ENCODE measurements at regions not wholly inside any gene's neighbourhood (a gene's known extent, or its start where the extent isn't known, plus 50 kb on each side); places are given as distances from the start of the nearest gene placed in this dataset.
"Not testable (repeated sequence)": the region's sequence is repeated elsewhere in the genome, so short reads cannot be mapped to it uniquely, and the experiment has no call there.

- TF ChIP-seq, protein P1, sequence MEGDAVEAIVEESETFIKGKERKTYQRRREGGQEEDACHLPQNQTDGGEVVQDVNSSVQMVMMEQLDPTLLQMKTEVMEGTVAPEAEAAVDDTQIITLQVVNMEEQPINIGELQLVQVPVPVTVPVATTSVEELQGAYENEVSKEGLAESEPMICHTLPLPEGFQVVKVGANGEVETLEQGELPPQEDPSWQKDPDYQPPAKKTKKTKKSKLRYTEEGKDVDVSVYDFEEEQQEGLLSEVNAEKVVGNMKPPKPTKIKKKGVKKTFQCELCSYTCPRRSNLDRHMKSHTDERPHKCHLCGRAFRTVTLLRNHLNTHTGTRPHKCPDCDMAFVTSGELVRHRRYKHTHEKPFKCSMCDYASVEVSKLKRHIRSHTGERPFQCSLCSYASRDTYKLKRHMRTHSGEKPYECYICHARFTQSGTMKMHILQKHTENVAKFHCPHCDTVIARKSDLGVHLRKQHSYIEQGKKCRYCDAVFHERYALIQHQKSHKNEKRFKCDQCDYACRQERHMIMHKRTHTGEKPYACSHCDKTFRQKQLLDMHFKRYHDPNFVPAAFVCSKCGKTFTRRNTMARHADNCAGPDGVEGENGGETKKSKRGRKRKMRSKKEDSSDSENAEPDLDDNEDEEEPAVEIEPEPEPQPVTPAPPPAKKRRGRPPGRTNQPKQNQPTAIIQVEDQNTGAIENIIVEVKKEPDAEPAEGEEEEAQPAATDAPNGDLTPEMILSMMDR (IDR thresholded peaks at IDR 0.05; ENCODE audit: low read depth, low read length): no peak
Observed at GRCh38 chr5:66281294-66281693, 137.2 kb downstream of the SREK1 start.

DNA sequence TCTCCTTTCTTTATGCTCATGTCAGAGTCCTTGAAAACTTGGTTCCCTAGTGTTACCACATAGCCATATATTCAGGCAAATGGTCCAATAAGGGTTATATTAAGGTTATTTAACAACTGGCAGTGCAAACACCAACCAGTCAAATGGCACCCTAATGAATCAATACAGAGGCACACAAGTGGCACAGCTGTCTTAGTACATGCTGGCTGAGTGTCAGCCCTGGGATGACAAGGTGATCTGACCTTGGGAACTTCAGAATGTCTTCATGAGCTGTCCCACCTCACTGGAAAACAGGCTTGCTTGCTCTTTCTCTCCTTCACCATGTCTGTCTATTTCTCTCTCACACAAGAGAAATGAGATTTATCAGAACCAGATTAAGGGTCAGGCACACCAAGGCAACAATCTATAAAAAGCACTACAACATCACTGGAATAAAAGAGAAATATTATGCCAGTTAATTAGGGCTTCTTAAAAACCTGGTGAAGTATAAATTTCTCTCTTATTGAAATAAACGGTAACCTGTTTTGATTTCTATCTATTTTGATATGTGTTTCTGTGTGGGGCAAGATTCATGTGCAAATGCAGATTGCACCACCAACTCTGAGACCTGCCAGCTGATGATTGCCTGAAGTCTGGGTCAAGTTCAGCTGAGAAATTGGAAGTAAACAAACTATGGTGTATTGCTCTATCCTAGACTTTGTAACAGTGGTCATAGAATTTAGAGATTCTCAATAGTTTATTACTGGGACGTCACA is 140.7 kb downstream of the SREK1 start:
- TF ChIP-seq, protein P1 (IDR thresholded peaks at IDR 0.05; ENCODE audit: low read depth, low read length): no peak
- no peak for DNase-seq (ENCODE audit: extremely low read depth, low read depth)

More at GRCh38 chr5:66281294-66281693, 137.2 kb downstream of the SREK1 start:
- DNase-seq (ENCODE audit: extremely low read depth, low read depth): no peak

DNA sequence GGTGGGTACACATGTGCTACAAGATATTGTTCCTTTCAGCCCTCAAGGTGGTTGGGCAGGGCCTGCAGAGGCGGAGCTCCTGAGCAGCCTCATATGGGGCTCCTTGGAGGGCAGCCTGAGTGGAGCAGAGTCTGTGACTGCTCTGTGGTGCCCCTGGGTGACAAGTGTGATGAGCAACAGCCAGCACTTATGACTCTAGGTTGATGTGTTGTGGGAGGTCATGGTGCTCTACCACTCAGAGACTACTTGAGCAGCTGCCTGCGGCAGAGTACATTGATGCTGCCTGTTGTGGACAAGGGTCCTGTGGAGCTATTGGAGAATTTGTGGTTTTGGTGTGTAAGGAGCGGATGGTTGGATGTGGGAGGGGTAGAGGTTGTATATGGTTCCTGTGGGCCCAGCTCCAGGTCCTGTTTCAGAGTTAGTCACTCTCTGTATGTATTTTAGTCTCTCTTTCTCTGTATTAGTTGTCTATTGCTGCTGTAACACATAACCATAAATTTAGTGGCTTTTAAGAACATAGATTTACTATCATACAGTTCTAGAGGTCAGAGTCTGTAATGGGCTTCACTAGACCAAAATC is 141.3 kb downstream of the SREK1 start:
- no peak for DNase-seq (ENCODE audit: extremely low read depth, low read depth)
- TF ChIP-seq, protein P1 (IDR thresholded peaks at IDR 0.05; ENCODE audit: low read depth, low read length): no peak

DNA sequence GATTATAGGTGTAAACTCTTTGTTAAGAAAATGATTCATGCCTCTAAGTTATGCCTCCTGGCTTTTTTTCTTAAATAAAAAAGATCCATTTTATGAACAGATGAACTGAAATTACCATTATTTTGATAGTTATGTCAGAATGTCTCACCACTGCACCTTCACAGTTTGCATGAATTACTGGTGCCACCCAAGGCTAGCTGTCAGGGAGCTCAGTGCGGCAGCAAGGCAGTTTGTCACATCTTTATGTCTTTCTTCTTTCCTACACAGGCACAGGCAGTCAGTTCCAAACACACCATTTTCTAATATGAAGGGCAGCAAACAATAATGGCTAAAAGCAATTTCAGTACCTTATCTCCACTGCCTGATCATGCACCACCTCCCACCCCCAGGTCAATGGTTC is 147.7 kb downstream of the SREK1 start:
- DNase-seq (ENCODE audit: extremely low read depth, low read depth): no peak
- TF ChIP-seq, protein P1 (IDR thresholded peaks at IDR 0.05; ENCODE audit: low read depth, low read length): no peak

DNA sequence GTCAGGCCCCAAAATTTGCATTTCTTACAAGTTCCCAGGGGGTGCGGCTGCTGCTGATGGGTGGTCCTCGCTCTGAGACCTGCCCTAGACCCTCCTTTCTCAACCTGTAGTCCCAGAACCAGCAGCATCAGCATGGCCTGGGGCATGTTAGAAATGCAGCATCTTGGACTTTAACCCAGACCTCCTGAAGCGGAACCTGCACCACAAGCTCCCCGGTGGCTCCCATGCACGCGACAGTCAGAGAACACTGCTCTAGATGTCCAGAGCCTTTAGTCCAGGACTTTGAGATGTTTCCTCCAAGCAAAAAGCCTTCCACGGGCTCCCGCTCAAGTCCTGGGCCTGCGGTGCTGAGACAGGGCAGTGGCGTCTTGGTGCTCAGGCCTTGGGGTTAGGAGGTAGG is 149.8 kb downstream of the SREK1 start:
- not testable (repeated sequence) for DNase-seq (ENCODE audit: extremely low read depth, low read depth)

- no peak for DNase-seq (ENCODE audit: extremely low read depth, low read depth)
- TF ChIP-seq, protein P1 (IDR thresholded peaks at IDR 0.05; ENCODE audit: low read depth, low read length): no peak
Observed at GRCh38 chr5:66299463-66299862, 155.4 kb downstream of the SREK1 start.

DNA sequence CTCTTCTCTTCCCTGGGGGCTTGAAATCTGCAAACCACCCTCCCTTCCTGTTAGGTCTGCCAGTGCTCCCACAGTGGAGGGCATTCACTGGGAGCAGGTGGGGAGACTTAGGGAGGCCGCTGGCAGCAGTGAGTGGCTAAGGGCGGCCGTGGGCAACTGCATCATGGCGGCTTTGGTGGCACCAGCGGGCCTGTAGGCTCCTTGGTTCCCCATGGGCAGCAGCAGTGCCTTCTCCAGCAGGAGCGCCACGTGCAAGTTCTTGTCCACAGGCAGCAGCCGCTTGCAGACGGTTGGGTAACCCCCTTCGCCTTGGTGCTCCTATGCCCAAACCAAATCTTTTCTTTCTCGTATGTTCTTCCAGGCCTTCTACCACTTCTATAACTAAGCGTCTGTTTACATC is 158.2 kb downstream of the SREK1 start:
- DNase-seq (ENCODE audit: extremely low read depth, low read depth): no peak
- TF ChIP-seq, protein P1 (IDR thresholded peaks at IDR 0.05; ENCODE audit: low read depth, low read length): no peak

Measured in AG09319 (cell line).